GM12891 (cell line): ENCODE measurements at regions not wholly inside any gene's neighbourhood (a gene's known extent, or its start where the extent isn't known, plus 50 kb on each side); places are given as distances from the start of the nearest gene placed in this dataset.

Source experiments
- PAX5 ChIP-seq: IDR thresholded peaks from 2 replicates; pipeline ENCODE4 v1.6.1; 2011; ENCODE audit warnings: low read length, moderate library complexity, mild to moderate bottlenecking; ENCODE audit not compliant: insufficient read depth, severe bottlenecking
- POLR2A ChIP-seq: IDR thresholded peaks from 2 replicates; pipeline ENCODE4 v1.6.1; 2011; ENCODE audit warnings: low read depth, low read length, control low read depth
- POLR2AphosphoS5 ChIP-seq: IDR thresholded peaks from 2 replicates; pipeline ENCODE4 v1.6.1; 2011; ENCODE audit warnings: low read depth, low read length, control low read depth
- TAF1 ChIP-seq: IDR thresholded peaks from 2 replicates; pipeline ENCODE4 v1.6.1; 2011; ENCODE audit warnings: low read depth, low read length, control low read depth

DNA sequence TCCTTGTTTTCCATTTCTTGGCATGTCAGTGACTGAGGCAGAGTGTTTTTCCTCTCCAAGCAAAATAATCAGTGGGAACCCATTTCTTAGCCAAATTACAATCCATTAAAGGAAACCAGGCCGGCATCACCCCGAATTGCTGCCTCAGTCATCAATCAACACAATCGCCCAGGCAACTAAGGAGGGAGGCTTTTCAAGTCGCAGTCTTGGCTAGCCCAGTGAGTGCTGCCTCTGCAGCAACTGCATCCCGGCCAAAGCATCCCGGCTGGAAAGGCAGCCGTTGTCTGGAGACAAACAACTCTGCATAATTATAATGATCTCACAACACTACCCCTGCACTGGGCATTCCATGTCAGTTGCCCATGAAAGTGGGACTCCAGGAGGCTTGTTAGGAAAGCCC lies 213.5 kb upstream of the PRICKLE2 start:
- TF ChIP-seq POLR2A (no peak), POLR2AphosphoS5 (no peak), PAX5 (no peak), TAF1 (no peak)
